ENCODE measurements at regions not wholly inside any gene's neighbourhood (a gene's known extent, or its start where the extent isn't known, plus 50 kb on each side); places are given as distances from the start of the nearest gene placed in this dataset.

GRCh38 chr1:83097715-83098114 lies 901.2 kb downstream of the TTLL7 start:
- CTCF ChIA-PET: no interaction called here
- DNase-seq (ENCODE audit: low spot score): no peak
- POLR2A ChIA-PET (ENCODE audit: low non-redundant PET): no interaction called here
- Histone ChIP-seq H3K36me3 (ENCODE audit: insufficient read depth, low read length, poor library complexity, severe bottlenecking) (no peaks in the 10 kb centered on the region), H3K4me1 (ENCODE audit: insufficient read depth, low read length, poor library complexity, severe bottlenecking) (peaks cover 7% of the 10 kb centered on the region), H3K27me3 (replicated peaks; ENCODE audit: insufficient read depth, low read depth, low read length, poor library complexity) (no peaks in the 10 kb centered on the region), H3K9me3 (ENCODE audit: low read depth, low read length, poor library complexity, severe bottlenecking) (no peaks in the 10 kb centered on the region), H3K27ac (ENCODE audit: low read depth, low read length, poor library complexity, severe bottlenecking) (no peak overlapping the region), H3K4me3 (ENCODE audit: low read depth, low read length, poor library complexity, severe bottlenecking) (no peak overlapping the region)
- intact Hi-C loops (cut with micrococcal nuclease; ENCODE audit: unreplicated experiment): no loop called here
- TF ChIP-seq CTCF (conservative IDR thresholded peaks at IDR 0.05; ENCODE audit: low read depth, low read length) (no peak), EZH2 (IDR thresholded peaks at IDR 0.05; ENCODE audit: borderline replicate concordance, low read depth, low read length, poor library complexity, severe bottlenecking) (no peak)
- no TSS peak for BruUV-seq (replicated peaks)

DNA sequence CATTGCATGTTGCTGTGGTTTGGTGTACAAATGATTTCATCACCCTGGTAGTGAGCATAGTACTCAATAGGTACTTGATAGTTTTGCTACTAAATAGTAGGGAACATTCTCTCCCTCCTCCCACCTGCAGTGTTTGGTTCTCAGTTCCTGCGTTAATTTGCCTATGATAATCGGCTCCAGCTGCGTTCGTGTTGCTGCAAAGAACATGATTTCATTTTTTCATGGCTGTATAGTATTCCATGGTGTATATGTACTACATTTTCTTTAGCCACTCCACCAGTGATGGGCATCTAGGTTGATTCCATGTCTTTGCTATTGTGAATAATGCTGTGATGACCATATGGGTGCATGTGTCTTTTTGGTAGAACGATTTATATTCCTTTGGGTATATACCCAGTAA lies 903.4 kb downstream of the TTLL7 start:
- Histone ChIP-seq H3K27ac (ENCODE audit: low read depth, low read length, poor library complexity, severe bottlenecking) (no peak overlapping the region), H3K36me3 (ENCODE audit: insufficient read depth, low read length, poor library complexity, severe bottlenecking) (no peaks in the 10 kb centered on the region), H3K27me3 (replicated peaks; ENCODE audit: insufficient read depth, low read depth, low read length, poor library complexity) (no peaks in the 10 kb centered on the region), H3K4me3 (ENCODE audit: low read depth, low read length, poor library complexity, severe bottlenecking) (no peak overlapping the region), H3K9me3 (ENCODE audit: low read depth, low read length, poor library complexity, severe bottlenecking) (no peaks in the 10 kb centered on the region), H3K4me1 (ENCODE audit: insufficient read depth, low read length, poor library complexity, severe bottlenecking) (no peaks in the 10 kb centered on the region)
- no peak for TF ChIP-seq CTCF (conservative IDR thresholded peaks at IDR 0.05; ENCODE audit: low read depth, low read length)
- TF ChIP-seq EZH2 (IDR thresholded peaks at IDR 0.05; ENCODE audit: borderline replicate concordance, low read depth, low read length, poor library complexity, severe bottlenecking): no peak
- no TSS peak for BruUV-seq (replicated peaks)
- DNase-seq (ENCODE audit: low spot score): no peak
- ChIA-PET POLR2A (ENCODE audit: low non-redundant PET) (no interaction called here), CTCF (no interaction called here)
- intact Hi-C loops (cut with micrococcal nuclease; ENCODE audit: unreplicated experiment): no loop called here

- Histone ChIP-seq H3K9me3 (ENCODE audit: low read depth, low read length, poor library complexity, severe bottlenecking) (no peaks in the 10 kb centered on the region), H3K27me3 (replicated peaks; ENCODE audit: insufficient read depth, low read depth, low read length, poor library complexity) (peaks cover 10% of the 10 kb centered on the region), H3K4me3 (ENCODE audit: low read depth, low read length, poor library complexity, severe bottlenecking) (no peak overlapping the region), H3K36me3 (ENCODE audit: insufficient read depth, low read length, poor library complexity, severe bottlenecking) (no peaks in the 10 kb centered on the region), H3K27ac (ENCODE audit: low read depth, low read length, poor library complexity, severe bottlenecking) (no peak overlapping the region), H3K4me1 (ENCODE audit: insufficient read depth, low read length, poor library complexity, severe bottlenecking) (no peaks in the 10 kb centered on the region)
- no peak for TF ChIP-seq EZH2 (IDR thresholded peaks at IDR 0.05; ENCODE audit: borderline replicate concordance, low read depth, low read length, poor library complexity, severe bottlenecking)
- no peak for TF ChIP-seq CTCF (conservative IDR thresholded peaks at IDR 0.05; ENCODE audit: low read depth, low read length)
- no peak for DNase-seq (ENCODE audit: low spot score)
- intact Hi-C loops (cut with micrococcal nuclease; ENCODE audit: unreplicated experiment): no loop called here
- BruUV-seq (replicated peaks): no TSS peak
- POLR2A ChIA-PET (ENCODE audit: low non-redundant PET): no interaction called here
- CTCF ChIA-PET: no interaction called here
Measured at GRCh38 chr1:83090195-83090594, 908.7 kb downstream of the TTLL7 start.

Data from A673 (cell line).